Urothelium cell line (cell line): ENCODE measurements at regions not wholly inside any gene's neighbourhood (a gene's known extent, or its start where the extent isn't known, plus 50 kb on each side); places are given as distances from the start of the nearest gene placed in this dataset.

Source experiments
- DNase-seq: peaks from one replicate; pipeline ENCODE4 v3.0.0; 2011; ENCODE audit warnings: low spot score, mixed read lengths
- FAIRE-seq: peaks from 2 replicates; lab custom pipeline; 2011; peaks lifted over from hg19 to GRCh38; lab: Jason Lieb, UNC

GRCh38 chr2:125041846-125042245 is 1016.8 kb downstream of the CNTNAP5 start:
- FAIRE-seq = no peak
- no peak for DNase-seq

- FAIRE-seq = no peak
- no peak for DNase-seq
These were observed 1017.6 kb downstream of the CNTNAP5 start for GRCh38 chr2:125042727-125043126.

GRCh38 chr2:125070726-125071505 is 1045.8 kb downstream of the CNTNAP5 start:
- no peak for DNase-seq

GRCh38 chr2:125073440-125073839 is 1048.4 kb downstream of the CNTNAP5 start:
- DNase-seq (no peak), FAIRE-seq (no peak)

More at GRCh38 chr2:125070726-125071505, 1045.8 kb downstream of the CNTNAP5 start:
- FAIRE-seq = no peak

- FAIRE-seq (no peak), DNase-seq (no peak)
These were observed 1060.8 kb downstream of the CNTNAP5 start for GRCh38 chr2:125085904-125086303.

GRCh38 chr2:125086313-125087184 is 1061.5 kb downstream of the CNTNAP5 start:
- FAIRE-seq (no peak), DNase-seq (no peak)

- DNase-seq (no peak), FAIRE-seq (no peak)
These were observed 1067.4 kb downstream of the CNTNAP5 start for GRCh38 chr2:125092276-125093009.

- FAIRE-seq = no peak
- DNase-seq = no peak
These were observed 1070.7 kb downstream of the CNTNAP5 start for GRCh38 chr2:125095826-125096225.

GRCh38 chr2:125106710-125107109 is 1081.6 kb downstream of the CNTNAP5 start:
- FAIRE-seq (no peak), DNase-seq (no peak)

- no peak for FAIRE-seq
These were observed 1082.4 kb downstream of the CNTNAP5 start for GRCh38 chr2:125107446-125107845.

GRCh38 chr2:125108251-125108650 is 1083.2 kb downstream of the CNTNAP5 start:
- DNase-seq (no peak), FAIRE-seq (no peak)

More at GRCh38 chr2:125107446-125107845, 1082.4 kb downstream of the CNTNAP5 start:
- DNase-seq = no peak

GRCh38 chr2:125125902-125126301 is 1100.8 kb downstream of the CNTNAP5 start:
- no peak for FAIRE-seq

GRCh38 chr2:125160947-125161346 is 1135.9 kb downstream of the CNTNAP5 start:
- FAIRE-seq = no peak
- DNase-seq = no peak

More at GRCh38 chr2:125125902-125126301, 1100.8 kb downstream of the CNTNAP5 start:
- no peak for DNase-seq

- DNase-seq = no peak
- FAIRE-seq = no peak
These were observed 1142.1 kb downstream of the CNTNAP5 start for GRCh38 chr2:125167152-125167551.

- no peak for FAIRE-seq
- peak; percentile 16 for DNase-seq
These were observed 1142.7 kb downstream of the CNTNAP5 start for GRCh38 chr2:125167820-125168219.

- no peak for DNase-seq
- FAIRE-seq = no peak
These were observed 1143.4 kb downstream of the CNTNAP5 start for GRCh38 chr2:125168442-125168841.

GRCh38 chr2:125169022-125169763 is 1144.1 kb downstream of the CNTNAP5 start:
- no peak for FAIRE-seq

GRCh38 chr2:125169764-125170146 is 1144.7 kb downstream of the CNTNAP5 start:
- no peak for FAIRE-seq
- DNase-seq = peak; percentile 10

More at GRCh38 chr2:125169022-125169763, 1144.1 kb downstream of the CNTNAP5 start:
- peak; percentile 8 for DNase-seq

GRCh38 chr2:125172181-125172580 is 1147.1 kb downstream of the CNTNAP5 start:
- no peak for DNase-seq
- no peak for FAIRE-seq

GRCh38 chr2:125175415-125175814 is 1150.3 kb downstream of the CNTNAP5 start:
- FAIRE-seq = no peak
- no peak for DNase-seq
